ENCODE measurements at regions not wholly inside any gene's neighbourhood (a gene's known extent, or its start where the extent isn't known, plus 50 kb on each side); places are given as distances from the start of the nearest gene placed in this dataset.
A peak's percentile ranks its signal among the peaks of the same experiment; 100 is the strongest.

DNA sequence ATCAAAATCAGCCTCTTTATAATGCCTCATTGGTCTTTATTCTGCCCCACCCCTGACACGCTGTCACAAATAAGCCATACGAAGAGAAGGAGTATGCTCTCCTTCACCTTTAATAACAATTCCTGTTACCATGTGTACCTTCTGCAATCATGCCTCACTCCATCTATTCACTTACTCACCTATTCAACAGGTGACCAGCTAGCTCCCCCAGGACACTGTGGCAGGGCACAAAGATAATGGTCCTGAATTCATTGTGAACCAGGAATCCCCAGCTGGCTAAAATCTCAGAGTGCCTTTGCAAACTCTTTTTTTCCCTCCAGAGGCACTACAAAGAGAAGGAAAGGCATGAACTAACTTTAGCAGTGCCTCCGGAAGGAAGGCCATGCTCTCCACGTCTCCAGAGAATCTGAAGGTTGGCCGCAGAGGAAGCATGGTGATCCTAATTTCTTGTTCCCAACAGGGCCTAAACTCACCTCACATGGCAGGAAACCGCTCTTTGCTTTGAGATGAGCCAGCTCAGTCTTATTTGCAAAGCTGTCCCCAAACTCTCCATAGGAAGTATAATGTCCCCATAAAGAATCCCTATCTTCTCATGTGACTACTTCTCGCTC is 590.3 kb downstream of the BUD13 start:
- no peaks in the 10 kb centered on the region for H3K9me2 ChIP-seq
- TF ChIP-seq CHD2 (IDR thresholded peaks at IDR 0.05; ENCODE audit: low read length, partially characterized antibody) (no peak), GABPA (IDR thresholded peaks at IDR 0.05; ENCODE audit: low read depth) (no peak), SMC3 (IDR thresholded peaks at IDR 0.05; ENCODE audit: low read depth, low read length) (no peak), EP300 (IDR thresholded peaks at IDR 0.05; ENCODE audit: borderline replicate concordance in 1 of 2, low read depth in 1 of 2, low read length in 1 of 2) (no peak), JUND (IDR thresholded peaks at IDR 0.05) (no peak), RFX5 (IDR thresholded peaks at IDR 0.05; ENCODE audit: low read length) (no peak), RCOR1 (IDR thresholded peaks at IDR 0.05; ENCODE audit: low read length) (no peak), MXI1 (IDR thresholded peaks at IDR 0.05; ENCODE audit: low read depth, low read length) (no peak), ELF1 (IDR thresholded peaks at IDR 0.05) (no peak), YY1 (IDR thresholded peaks at IDR 0.05; ENCODE audit: low read depth) (no peak)
- TF ChIP-seq, protein P1, sequence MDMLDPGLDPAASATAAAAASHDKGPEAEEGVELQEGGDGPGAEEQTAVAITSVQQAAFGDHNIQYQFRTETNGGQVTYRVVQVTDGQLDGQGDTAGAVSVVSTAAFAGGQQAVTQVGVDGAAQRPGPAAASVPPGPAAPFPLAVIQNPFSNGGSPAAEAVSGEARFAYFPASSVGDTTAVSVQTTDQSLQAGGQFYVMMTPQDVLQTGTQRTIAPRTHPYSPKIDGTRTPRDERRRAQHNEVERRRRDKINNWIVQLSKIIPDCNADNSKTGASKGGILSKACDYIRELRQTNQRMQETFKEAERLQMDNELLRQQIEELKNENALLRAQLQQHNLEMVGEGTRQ (IDR thresholded peaks at IDR 0.05; ENCODE audit: borderline replicate concordance, low read depth, low read length) = no peak
- TF ChIP-seq, protein P2, sequence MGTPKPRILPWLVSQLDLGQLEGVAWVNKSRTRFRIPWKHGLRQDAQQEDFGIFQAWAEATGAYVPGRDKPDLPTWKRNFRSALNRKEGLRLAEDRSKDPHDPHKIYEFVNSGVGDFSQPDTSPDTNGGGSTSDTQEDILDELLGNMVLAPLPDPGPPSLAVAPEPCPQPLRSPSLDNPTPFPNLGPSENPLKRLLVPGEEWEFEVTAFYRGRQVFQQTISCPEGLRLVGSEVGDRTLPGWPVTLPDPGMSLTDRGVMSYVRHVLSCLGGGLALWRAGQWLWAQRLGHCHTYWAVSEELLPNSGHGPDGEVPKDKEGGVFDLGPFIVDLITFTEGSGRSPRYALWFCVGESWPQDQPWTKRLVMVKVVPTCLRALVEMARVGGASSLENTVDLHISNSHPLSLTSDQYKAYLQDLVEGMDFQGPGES (IDR thresholded peaks at IDR 0.05; ENCODE audit: low read depth, low read length) = no peak
- TF ChIP-seq, protein P3, sequence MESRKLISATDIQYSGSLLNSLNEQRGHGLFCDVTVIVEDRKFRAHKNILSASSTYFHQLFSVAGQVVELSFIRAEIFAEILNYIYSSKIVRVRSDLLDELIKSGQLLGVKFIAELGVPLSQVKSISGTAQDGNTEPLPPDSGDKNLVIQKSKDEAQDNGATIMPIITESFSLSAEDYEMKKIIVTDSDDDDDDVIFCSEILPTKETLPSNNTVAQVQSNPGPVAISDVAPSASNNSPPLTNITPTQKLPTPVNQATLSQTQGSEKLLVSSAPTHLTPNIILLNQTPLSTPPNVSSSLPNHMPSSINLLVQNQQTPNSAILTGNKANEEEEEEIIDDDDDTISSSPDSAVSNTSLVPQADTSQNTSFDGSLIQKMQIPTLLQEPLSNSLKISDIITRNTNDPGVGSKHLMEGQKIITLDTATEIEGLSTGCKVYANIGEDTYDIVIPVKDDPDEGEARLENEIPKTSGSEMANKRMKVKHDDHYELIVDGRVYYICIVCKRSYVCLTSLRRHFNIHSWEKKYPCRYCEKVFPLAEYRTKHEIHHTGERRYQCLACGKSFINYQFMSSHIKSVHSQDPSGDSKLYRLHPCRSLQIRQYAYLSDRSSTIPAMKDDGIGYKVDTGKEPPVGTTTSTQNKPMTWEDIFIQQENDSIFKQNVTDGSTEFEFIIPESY (IDR thresholded peaks at IDR 0.05; ENCODE audit: borderline replicate concordance, low read depth) = no peak
- no peak overlapping the region for H3K4me3 ChIP-seq (ENCODE audit: low read depth in 2 of 2, low read length in 1 of 2)
- POLR2A ChIA-PET = interaction anchor here (1.1 kb wide), 1 partner anchor 12 kb away, joined by 3 read pairs; no protein-coding TSS in a partner anchor
- H4K20me1 ChIP-seq (ENCODE audit: insufficient read depth) = no peaks in the 10 kb centered on the region
- H3K4me2 ChIP-seq = no peak overlapping the region
- no peak overlapping the region for H2AFZ ChIP-seq (ENCODE audit: low read depth)
- no peak overlapping the region for H3K9ac ChIP-seq
- H3K9me3 ChIP-seq = no peaks in the 10 kb centered on the region
- no peak for DNase-seq
- no peaks in the 10 kb centered on the region for H3K36me3 ChIP-seq (replicated peaks in 1 of 2; ENCODE audit: control insufficient read depth in 1 of 2, insufficient read depth in 2 of 2, low read length in 1 of 2)
- peaks cover 0 to 39% of the 10 kb centered on the region in 2 experiments; a peak in 1 of 4 replicates for H3K4me1 ChIP-seq (ENCODE audit: control insufficient read depth in 1 of 2, insufficient read depth in 2 of 2, low read depth in 1 of 2, low read length in 1 of 2)
- H3K27me3 ChIP-seq (ENCODE audit: insufficient read depth) = no peaks in the 10 kb centered on the region
- peak overlapping the region in 1 of 2 experiments; percentile 96; a peak in 1 of 4 replicates for H3K27ac ChIP-seq (ENCODE audit: low read depth in 2 of 2, low read length in 1 of 2)
- no peaks in the 10 kb centered on the region for H3K79me2 ChIP-seq (ENCODE audit: insufficient read depth)
- WGBS (ENCODE audit: low lambda C conversion rate) = 63% methylated on average over 7 of the region's 7 CpGs
- CTCF ChIA-PET = interaction anchor here (1.2 to 1.8 kb wide), 4 partner anchors 12 to 459 kb away, joined by 4 to 6 read pairs (median 5); no protein-coding TSS in a partner anchor
- H3F3A ChIP-seq (replicated peaks; ENCODE audit: insufficient read depth) = no peaks in the 10 kb centered on the region

Measured in SK-N-SH (cell line).